GM12872 (cell line): ENCODE measurements at regions not wholly inside any gene's neighbourhood (a gene's known extent, or its start where the extent isn't known, plus 50 kb on each side); places are given as distances from the start of the nearest gene placed in this dataset.

Experiments
- CTCF ChIP-seq: IDR thresholded peaks from 3 replicates; pipeline ENCODE4 v1.5.1; 2011; ENCODE audit warnings: low read depth, mild to moderate bottlenecking, low read length, moderate library complexity; ENCODE audit not compliant: insufficient read depth

DNA sequence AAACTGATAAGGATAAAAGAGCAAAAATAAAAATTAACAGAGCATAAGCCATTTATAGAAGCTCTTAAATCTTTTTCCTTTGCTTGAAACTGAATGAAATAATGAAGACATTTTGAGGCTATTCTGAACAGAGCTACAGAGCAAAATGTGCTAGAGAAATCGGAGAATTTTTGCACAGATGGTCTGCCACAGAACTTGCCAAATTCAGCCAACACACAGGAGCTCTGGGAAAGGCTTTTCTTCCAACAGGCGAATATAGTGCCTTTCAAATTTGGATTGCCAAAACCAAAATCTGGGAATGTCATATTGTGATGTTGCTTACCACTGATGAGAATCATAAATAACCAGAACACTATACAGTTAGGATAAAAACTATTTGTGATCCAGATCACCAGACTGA lies 406.3 kb downstream of the RPL10L start:
- TF ChIP-seq CTCF: no peak

DNA sequence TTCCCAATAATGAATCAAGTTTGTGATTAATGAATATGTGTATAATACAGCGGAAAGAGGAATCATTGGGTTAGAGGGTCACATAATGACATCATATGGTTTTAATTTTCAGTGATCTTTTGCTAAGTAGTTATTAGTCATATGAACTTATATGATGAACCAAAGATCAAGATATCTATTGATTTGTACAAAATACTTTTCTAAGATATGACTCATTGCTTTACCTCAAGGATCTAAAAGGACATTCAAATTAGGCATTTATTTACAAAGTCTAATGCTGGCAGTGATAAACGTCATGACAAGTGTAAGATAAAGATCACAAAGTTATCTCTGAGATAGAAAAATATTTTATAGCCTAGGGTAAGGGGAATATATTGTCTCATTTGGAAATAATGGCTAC lies 417.8 kb downstream of the RPL10L start:
- no peak for TF ChIP-seq CTCF

DNA sequence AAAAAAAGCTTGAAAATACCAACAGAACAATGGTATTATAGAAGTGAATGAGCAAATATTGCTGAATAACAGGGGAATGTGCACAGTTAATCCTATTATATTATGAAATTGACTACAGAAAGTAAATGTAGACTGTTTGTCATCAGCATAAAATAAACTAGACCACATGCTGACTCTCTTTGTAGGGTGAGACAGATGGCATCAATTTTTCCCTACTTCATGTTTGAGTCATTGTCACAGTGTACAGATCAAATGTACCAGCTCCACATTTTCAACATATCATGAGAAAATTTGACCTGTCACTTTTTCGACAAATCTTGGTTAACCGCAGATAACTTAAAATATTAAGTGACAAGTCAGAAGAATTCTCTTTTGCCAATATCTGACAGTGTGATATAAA lies 421.0 kb downstream of the RPL10L start:
- no peak for TF ChIP-seq CTCF

GRCh38 chr14:46215801-46216200 lies 435.8 kb downstream of the RPL10L start:
- TF ChIP-seq CTCF: no peak

GRCh38 chr14:46198676-46199075 lies 452.9 kb downstream of the RPL10L start:
- TF ChIP-seq CTCF: no peak

DNA sequence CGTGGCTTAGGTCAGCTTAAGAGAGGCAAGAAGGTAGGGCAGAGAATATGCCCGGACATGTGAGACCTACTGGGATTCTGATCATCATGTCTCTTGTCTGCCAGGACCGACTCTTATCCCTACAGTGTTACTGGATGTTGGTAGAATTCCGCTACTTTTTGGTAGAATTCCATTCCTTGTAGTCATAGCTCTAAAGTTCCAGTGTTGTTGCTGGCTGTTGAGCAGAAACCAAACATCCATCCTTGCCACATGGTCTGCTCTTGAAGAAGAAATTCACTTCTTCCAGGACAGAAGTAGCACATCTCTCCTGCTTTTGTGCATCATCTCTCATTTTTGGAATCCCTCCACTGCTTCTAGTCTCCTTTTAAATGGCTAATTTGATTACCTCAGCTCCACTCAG lies 453.7 kb downstream of the RPL10L start:
- no peak for TF ChIP-seq CTCF
